Fibroblast of skin of back (primary cell): ENCODE measurements at regions not wholly inside any gene's neighbourhood (a gene's known extent, or its start where the extent isn't known, plus 50 kb on each side); places are given as distances from the start of the nearest gene placed in this dataset.

Experiments used
- DNase-seq: peaks from one replicate; pipeline ENCODE4 v3.0.0-alpha.2; 2013

DNA sequence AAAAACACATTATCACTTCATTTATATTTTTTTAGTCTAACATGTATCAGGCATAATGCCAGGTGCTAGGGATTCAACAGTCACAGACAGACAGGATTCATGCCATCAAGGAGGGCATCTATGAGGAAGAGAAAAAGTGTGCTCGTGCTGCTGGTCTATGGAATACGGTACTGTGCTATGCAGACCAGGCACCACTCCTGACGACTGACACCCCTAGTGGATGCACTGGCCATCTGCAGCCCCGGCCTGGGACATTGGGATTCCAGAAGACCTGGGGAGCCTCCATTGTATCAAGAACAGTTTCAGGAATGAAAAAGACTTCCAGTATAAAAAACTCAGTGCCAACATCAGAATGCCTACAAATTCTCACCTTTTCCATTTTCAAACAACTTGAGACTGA, 94.0 kb downstream of the KLF12 start:
- DNase-seq = no peak

DNA sequence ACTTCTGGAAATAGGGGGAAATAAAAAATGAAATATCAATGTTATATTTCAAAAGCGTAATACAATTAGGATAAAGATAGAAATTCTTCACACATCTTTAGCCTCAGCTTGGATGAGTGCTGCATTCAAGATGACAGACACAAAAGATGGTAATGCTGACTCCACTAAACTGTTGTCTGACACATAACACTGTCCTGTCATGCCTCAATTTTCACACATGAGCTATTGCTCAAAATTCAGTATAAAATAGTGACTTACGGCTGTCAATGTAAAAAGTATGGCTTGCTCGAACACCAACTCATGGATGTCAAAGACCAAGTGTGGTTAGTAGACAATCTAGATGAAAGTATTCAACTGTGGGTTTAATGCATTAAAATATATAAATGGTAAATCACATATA, 94.5 kb downstream of the KLF12 start:
- DNase-seq = no peak

DNA sequence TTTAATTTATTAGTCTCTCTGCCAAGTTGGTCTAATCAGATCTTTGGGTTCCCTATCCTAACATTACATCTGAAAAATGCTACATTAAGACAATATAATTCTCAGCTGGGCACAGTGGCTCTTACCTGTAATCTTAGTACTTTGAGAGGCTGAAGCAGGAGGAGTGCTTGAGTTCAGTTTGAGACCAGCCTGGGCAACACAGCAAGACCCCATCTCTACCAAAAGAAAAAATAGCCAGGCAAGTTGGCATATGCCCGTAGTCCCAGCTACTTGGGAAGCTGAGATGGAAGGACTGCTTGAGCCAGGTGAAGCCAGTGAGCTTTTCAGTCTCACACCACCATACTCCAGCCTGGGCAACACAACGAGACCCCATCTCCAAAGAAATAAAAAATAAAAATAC, 95.0 kb downstream of the KLF12 start:
- no peak for DNase-seq

- no peak for DNase-seq
Measured at GRCh38 chr13:74037762-74038161, 96.4 kb downstream of the KLF12 start.

DNA sequence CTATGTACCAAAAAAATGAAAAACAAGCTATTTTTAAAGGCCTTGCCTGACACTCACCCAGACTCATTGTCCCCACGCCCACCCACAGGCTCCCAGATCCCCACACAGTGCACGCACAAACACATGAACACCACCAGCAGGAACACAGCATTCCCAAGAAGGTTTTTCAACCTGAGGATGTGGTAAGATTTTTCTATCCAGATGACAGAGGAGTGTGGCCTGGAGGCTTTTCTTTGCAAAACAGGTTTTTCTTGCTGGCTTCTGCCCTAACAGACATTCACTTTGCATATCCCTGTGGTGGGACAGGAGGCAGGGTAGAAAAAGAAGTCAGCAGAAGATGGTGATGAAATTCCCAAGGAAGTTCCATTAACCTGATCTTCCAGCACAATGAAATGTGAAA, 97.8 kb downstream of the KLF12 start:
- no peak for DNase-seq

- DNase-seq = no peak
Measured at GRCh38 chr13:74035896-74036295, 98.3 kb downstream of the KLF12 start.

GRCh38 chr13:74032325-74032724, 101.9 kb downstream of the KLF12 start:
- DNase-seq = no peak

GRCh38 chr13:74027161-74027779, 106.9 kb downstream of the KLF12 start:
- DNase-seq = no peak

- no peak for DNase-seq
Measured at GRCh38 chr13:74026753-74027152, 107.5 kb downstream of the KLF12 start.

DNA sequence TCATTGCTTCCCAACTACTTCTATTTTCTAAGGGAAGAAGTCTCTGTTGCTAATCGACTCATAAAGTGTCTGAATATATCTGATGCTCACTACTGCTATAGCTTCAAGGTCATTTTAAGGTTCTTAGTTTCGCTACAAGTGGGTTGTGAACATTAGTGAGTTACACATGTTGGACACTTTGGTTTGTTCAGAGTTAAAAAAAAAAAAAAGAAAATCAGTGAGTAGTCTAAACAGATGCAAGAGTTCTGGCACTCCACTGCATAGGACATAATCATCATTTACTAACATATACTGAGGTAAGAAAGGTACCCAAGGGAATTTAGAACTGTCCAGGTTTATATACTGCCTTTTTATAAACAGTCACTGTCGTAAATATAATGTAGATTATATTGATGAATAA, 108.8 kb downstream of the KLF12 start:
- DNase-seq = no peak

DNA sequence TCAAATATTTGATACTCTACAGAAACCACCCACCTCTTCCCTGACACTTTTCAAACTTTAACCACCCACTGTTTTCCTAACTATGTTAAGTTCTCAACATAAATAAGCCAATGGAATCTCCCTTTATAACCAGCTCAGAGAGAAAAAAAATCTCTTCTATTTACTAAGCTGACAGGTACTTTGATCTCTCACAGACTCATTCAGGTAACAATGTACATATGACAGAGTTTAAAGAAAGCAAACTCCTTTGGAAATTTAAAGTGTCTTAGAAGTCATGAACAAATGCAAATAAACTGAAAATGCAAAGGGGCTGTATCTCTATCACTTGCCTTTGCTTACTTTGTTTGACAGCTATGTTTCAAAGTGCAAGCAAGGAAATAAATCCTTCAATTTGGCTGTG, 109.3 kb downstream of the KLF12 start:
- no peak for DNase-seq

GRCh38 chr13:74024314-74024713, 109.9 kb downstream of the KLF12 start:
- DNase-seq = no peak

GRCh38 chr13:74023484-74023883, 110.7 kb downstream of the KLF12 start:
- no peak for DNase-seq

- no peak for DNase-seq
Measured at GRCh38 chr13:74021505-74021904, 112.7 kb downstream of the KLF12 start.

DNA sequence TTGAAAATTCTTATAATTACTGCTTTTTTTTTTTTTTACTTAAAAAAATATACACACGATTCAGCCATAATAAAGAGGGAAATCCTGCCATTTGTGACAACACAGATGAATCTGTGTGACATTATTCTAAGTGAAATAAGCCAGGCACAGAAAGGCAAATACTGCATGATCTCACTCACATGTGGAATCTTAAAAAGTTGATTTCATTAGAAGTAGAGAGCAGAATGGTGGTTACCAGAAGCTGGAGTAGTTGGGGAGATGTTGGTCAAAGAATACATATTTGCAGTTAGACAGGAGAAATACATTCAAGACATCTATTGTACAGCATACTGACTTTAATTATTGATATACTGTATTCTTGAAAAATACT, 116.2 kb downstream of the KLF12 start:
- DNase-seq = no peak

DNA sequence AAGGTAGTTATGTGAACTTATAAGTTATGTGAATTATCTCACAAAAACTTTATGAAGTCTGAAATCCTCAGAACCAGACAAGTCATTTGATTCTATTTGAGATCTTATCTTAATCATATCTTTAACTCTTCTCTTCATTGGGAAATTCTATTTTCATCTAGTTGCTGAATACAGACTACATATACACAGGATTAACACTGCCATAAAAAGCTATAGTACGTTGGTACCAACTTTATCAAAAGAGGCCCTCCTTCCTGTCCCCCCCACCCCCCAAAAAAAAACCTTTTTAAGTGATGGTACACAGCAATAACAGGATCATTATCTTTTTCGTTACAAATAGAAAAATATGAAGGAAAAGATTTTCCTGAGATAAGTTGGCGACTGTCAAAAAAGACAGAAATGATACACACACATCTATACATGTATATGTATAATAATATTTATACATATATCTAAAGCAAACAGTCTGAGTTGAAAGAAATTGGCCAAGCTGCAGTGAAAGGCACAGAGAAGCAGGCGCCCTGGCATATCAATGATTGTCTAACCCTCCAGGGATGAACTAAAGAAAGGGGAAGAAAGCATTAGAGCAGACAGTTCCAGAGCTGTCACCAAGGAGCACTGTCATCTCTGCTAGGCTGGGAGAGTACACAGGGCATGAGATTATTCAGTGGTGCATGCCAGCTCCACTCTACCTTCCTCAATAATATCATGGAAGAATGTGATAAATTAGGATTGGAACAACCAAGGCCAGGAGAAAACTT, 116.7 kb downstream of the KLF12 start:
- no peak for DNase-seq

DNA sequence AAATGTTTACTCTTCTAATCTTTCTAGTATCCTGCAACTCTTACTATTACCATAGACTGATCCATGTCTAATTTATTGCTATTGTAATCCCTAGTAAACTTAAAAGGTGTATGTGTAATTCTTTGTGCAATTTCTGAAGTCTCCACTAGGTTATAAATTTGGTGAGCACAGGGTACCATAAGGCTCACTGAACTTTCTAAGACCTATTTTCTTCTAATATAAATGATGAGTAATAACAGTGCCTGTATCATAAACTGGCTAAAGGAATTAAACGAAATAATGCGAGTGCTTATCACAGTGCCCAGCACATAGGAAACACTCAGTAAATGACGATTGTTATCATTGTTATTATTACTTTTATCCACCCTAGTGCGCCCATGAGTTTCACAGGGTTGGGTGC, 119.1 kb downstream of the KLF12 start:
- DNase-seq = no peak

- DNase-seq = no peak
Measured at GRCh38 chr13:74009100-74009668, 125.0 kb downstream of the KLF12 start.

GRCh38 chr13:74006666-74007065, 127.5 kb downstream of the KLF12 start:
- no peak for DNase-seq

GRCh38 chr13:74005320-74006157, 128.7 kb downstream of the KLF12 start:
- no peak for DNase-seq

- no peak for DNase-seq
Measured at GRCh38 chr13:74004109-74004508, 130.1 kb downstream of the KLF12 start.

DNA sequence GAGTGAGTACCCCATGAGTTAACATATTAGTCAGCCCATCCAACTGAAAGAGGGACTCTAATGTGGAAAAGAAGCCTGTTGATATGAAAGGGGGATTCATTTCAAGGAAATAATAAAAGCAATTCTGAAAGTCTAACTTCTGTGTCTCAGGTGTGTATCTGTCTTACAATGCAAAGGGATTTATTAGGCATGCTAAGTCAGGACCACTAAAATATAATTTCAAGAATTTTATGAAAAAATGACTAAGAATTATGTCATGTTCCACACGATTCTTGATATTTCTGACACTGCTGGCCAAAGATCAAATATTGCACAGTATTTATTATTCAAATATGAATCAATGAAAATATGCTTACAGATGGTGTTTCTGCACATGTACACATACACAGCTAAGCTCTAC, 130.8 kb downstream of the KLF12 start:
- DNase-seq = no peak

- no peak for DNase-seq
Measured at GRCh38 chr13:74000876-74001275, 133.3 kb downstream of the KLF12 start.
